ENCODE measurements at regions not wholly inside any gene's neighbourhood (a gene's known extent, or its start where the extent isn't known, plus 50 kb on each side); places are given as distances from the start of the nearest gene placed in this dataset.
"Not testable (repeated sequence)": the region's sequence is repeated elsewhere in the genome, so short reads cannot be mapped to it uniquely, and the experiment has no call there.

GRCh38 chr2:111290370-111290769, 169.7 kb downstream of the BCL2L11 start:
- TF ChIP-seq POLR2AphosphoS5 (IDR thresholded peaks at IDR 0.05; ENCODE audit: insufficient read depth, low read depth, low read length); CTCF (IDR thresholded peaks at IDR 0.05; ENCODE audit: extremely low read depth in 1 of 2, insufficient read depth in 1 of 2, low read depth in 1 of 2, low read length in 2 of 2); JUN (IDR thresholded peaks at IDR 0.05; ENCODE audit: borderline replicate concordance, insufficient read depth, insufficient read length, low read depth); POLR2A (IDR thresholded peaks at IDR 0.05; ENCODE audit: low read depth, low read length); MAX (IDR thresholded peaks at IDR 0.05; ENCODE audit: insufficient read depth, insufficient read length); EZH2 (IDR thresholded peaks at IDR 0.05; ENCODE audit: borderline replicate concordance, low read depth, low read length, severe bottlenecking); FOS (IDR thresholded peaks at IDR 0.05; ENCODE audit: borderline replicate concordance, insufficient read depth, low read length): not testable (repeated sequence)
